ENCODE measurements at regions not wholly inside any gene's neighbourhood (a gene's known extent, or its start where the extent isn't known, plus 50 kb on each side); places are given as distances from the start of the nearest gene placed in this dataset.

DNA sequence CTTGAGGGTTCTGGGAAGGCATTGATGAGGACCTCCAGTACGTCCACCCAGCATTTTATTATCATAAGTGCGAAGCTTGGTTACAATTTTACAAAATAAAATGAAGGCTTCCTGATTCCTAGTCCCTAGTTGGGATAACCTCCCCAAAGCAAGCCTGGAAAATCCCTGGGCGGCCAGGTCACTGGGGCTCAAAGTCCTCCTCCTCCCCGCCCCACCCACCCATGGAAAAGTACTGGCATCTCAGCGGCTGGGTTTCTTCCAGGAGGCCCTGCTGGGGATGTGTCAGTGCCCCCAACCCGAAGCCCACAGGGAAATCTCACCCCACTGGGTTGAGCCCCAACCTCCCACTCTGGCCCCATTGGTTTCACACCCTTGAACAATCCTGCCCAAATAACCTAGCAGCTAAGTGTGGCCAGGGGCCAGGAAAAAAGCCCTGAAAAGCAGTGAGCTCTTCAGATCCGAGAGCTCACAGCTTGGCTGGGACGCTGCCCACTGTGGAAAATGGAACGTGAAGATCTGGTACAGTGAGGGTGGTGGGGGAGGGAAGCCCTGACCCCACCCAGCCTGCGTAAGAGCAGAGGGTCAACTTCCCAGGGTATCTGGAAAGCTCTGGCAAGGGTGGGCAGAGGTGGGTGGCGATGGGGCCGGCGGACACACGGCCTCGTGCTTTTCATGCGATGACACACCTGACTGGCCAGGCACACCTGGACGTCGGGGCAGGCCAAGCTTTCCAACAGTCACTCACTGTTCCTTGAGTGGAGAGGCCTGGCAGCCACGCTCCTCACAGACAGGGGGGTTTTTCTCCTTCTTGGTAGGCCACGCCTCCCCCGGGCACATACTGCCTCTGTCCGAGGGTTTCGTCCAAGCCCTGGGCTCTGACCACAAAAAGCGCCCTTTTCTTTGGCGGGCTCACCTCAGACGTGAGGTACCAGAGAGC lies 324.5 kb downstream of the SOX9 start:
- DNase-seq = no peak
- Histone ChIP-seq H3K4me1 (no peaks in the 10 kb centered on the region), H3K4me3 (no peak overlapping the region), H3K27me3 (no peaks in the 10 kb centered on the region), H3K27ac (no peak overlapping the region), H3K36me3 (no peaks in the 10 kb centered on the region), H3K9me3 (no peaks in the 10 kb centered on the region)
- intact Hi-C loops (cut with DNase I; ENCODE audit: low total_unique reads) = no loop called here
- TF ChIP-seq, protein P1, sequence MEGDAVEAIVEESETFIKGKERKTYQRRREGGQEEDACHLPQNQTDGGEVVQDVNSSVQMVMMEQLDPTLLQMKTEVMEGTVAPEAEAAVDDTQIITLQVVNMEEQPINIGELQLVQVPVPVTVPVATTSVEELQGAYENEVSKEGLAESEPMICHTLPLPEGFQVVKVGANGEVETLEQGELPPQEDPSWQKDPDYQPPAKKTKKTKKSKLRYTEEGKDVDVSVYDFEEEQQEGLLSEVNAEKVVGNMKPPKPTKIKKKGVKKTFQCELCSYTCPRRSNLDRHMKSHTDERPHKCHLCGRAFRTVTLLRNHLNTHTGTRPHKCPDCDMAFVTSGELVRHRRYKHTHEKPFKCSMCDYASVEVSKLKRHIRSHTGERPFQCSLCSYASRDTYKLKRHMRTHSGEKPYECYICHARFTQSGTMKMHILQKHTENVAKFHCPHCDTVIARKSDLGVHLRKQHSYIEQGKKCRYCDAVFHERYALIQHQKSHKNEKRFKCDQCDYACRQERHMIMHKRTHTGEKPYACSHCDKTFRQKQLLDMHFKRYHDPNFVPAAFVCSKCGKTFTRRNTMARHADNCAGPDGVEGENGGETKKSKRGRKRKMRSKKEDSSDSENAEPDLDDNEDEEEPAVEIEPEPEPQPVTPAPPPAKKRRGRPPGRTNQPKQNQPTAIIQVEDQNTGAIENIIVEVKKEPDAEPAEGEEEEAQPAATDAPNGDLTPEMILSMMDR (IDR thresholded peaks at IDR 0.05) = no peak

DNA sequence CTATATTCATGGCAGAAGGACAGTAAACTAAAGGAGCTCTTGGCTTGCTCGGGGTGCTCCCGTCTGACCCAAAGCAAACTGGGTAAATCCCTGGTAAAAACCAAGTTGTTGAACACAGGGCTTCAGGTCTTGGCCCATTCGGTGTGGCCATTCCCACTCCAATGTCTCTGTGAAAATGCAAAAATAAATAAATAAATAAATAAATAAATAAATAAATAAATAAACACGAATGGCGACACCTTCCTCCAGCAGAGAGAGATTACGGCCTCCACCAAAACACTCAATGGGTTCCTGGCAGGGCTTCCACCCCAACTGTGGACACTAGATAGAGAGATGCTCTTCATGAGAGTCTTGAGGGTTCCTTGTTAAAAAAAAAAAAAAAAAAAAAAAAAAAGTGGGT lies 325.3 kb downstream of the SOX9 start:
- intact Hi-C loops (cut with DNase I; ENCODE audit: low total_unique reads) = no loop called here
- Histone ChIP-seq H3K9me3 (no peaks in the 10 kb centered on the region), H3K4me1 (no peaks in the 10 kb centered on the region), H3K36me3 (no peaks in the 10 kb centered on the region), H3K4me3 (no peak overlapping the region), H3K27ac (no peak overlapping the region), H3K27me3 (no peaks in the 10 kb centered on the region)
- DNase-seq = no peak
- TF ChIP-seq, protein P1 (IDR thresholded peaks at IDR 0.05) = no peak

DNA sequence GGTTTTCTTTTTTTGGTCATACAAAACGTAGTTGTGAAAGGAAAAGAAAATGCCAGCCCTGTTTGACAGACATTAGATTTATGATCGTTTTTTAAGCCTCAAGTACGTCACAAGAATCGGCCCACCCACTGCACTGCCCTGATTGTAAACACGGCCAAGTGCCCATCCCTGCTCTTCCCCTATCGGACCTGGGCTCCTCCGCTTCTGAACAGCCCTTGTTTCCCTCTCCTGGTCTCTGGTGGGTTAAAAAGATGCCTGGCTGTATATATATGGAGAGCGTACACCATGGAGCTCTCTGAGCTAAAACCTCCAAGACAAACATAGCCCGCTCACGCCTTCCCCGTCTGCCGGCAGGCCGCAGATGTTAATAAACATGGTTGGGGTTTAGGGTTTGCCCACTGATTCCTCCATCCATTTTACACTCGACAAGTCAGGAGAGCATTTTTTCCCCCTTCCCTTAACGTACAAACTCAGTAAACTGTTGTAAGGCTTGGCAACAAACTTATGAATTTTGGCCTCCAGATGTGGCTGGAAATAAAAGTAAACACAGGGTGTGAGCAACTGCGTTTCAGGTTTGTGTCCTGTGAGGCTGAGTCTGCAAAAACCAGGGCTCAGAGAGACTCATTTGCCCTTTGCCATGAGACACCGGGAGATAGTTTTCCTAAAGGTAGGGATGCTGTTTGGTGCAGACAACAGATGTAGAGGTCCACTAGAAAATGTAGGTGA lies 325.9 kb downstream of the SOX9 start:
- no peaks in the 10 kb centered on the region for H3K36me3 ChIP-seq
- no peak for DNase-seq
- H3K9me3 ChIP-seq = no peaks in the 10 kb centered on the region
- TF ChIP-seq, protein P1 (IDR thresholded peaks at IDR 0.05) = no peak
- H3K27ac ChIP-seq = no peak overlapping the region
- no peak overlapping the region for H3K4me3 ChIP-seq
- intact Hi-C loops (cut with DNase I; ENCODE audit: low total_unique reads) = no loop called here
- H3K4me1 ChIP-seq = no peaks in the 10 kb centered on the region
- H3K27me3 ChIP-seq = no peaks in the 10 kb centered on the region

DNA sequence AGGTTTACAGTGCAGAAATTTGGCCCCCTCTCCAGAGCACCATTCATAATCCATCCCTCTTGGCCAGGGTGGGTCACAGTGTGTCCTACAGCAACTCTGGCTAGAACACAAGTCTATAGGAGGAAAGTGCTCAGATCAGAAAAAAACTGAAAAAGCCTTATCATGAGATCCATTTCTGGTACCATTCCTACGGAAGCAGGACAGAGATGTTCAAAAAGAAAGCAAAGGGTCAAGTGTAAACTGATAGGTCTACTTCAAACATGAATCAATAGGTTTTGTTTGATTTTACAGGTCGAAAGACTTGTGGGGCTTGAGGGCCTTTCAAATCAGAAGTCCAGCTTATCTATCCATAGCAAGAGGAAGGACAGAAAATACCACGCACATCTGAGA lies 326.4 kb downstream of the SOX9 start:
- TF ChIP-seq, protein P1 (IDR thresholded peaks at IDR 0.05) = no peak
- no peak overlapping the region for H3K27ac ChIP-seq

DNA sequence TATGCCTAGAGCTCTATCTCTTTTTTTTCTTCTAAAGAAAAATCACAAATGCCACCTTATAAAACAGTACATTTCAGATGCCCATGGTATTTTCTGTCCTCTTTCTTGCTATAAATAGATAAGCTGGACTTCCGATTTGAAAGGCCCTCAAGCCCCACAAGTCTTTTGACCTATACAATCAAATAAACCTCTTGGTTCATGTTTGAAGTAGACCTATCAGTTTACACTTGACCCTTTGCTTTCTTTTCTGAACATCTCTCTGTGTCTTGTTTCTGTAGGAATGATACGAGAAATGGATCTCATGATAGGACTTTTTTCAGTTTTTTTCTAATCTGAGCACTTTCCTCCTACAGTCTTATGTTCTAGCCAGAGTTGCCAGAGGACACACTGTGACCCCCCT lies 327.2 kb downstream of the SOX9 start:
- Histone ChIP-seq H3K27ac (no peak overlapping the region), H3K4me3 (no peak overlapping the region), H3K9me3 (no peaks in the 10 kb centered on the region), H3K36me3 (no peaks in the 10 kb centered on the region), H3K4me1 (no peaks in the 10 kb centered on the region), H3K27me3 (no peaks in the 10 kb centered on the region)
- intact Hi-C loops (cut with DNase I; ENCODE audit: low total_unique reads) = no loop called here
- TF ChIP-seq, protein P1 (IDR thresholded peaks at IDR 0.05) = no peak
- no peak for DNase-seq

More for the DNA sequence above, 326.4 kb downstream of the SOX9 start:
- no peak for DNase-seq
- H3K4me1 ChIP-seq = no peaks in the 10 kb centered on the region
- intact Hi-C loops (cut with DNase I; ENCODE audit: low total_unique reads) = no loop called here
- no peaks in the 10 kb centered on the region for H3K9me3 ChIP-seq
- no peaks in the 10 kb centered on the region for H3K36me3 ChIP-seq
- no peaks in the 10 kb centered on the region for H3K27me3 ChIP-seq
- no peak overlapping the region for H3K4me3 ChIP-seq
